ENCODE measurements at regions not wholly inside any gene's neighbourhood (a gene's known extent, or its start where the extent isn't known, plus 50 kb on each side); places are given as distances from the start of the nearest gene placed in this dataset.
"Not testable (repeated sequence)": the region's sequence is repeated elsewhere in the genome, so short reads cannot be mapped to it uniquely, and the experiment has no call there.

DNA sequence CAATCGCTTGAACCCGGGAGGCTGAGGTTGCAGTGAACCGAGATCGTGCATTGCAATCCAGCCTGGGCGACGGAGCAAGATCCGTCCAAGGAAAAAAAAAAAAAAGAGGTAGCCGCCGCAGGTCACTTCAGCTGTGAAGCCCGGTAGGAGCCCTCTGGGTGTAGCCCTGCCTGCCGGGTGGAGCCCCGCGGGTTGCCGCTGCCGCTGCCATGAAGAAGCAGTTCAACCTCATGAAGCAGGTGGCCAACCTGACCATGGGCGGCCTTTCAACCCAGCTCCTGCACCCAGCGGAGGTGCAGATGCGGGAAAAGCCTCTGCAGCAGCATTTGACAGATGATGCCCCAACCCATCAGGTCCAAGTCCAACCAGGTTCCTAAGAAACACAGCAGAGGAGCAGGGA lies 219.5 kb upstream of the SLC39A10 start (continued):
- TF ChIP-seq GLI4 (tag by site-specific recombination; IDR thresholded peaks at IDR 0.05) (no peak), ZNF132 (tag by site-specific recombination; IDR thresholded peaks at IDR 0.05; ENCODE audit: borderline replicate concordance) (no peak), PRDM2 (tag by site-specific recombination; IDR thresholded peaks at IDR 0.05; ENCODE audit: borderline replicate concordance) (no peak), ZNF792 (tag by site-specific recombination; IDR thresholded peaks at IDR 0.05) (no peak)

DNA sequence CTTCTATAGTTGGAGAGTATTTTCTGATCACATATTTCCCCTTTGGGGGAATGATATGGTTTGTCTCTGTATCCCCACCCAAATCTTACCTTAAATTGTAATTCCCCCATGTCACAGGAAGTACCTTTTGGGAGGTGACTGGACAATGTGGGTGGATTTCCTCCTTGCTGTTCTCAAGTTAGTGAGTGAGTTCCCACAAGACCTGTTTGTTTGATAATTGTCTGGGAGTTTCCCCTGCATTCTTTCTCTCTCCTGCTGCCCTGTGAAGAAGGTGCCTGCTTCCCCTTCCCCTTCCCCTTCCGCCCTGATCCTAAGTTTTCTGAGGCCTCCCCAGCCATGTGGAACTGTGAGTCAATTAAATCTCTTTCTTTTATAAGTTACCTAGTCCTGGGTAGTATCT lies 222.7 kb upstream of the SLC39A10 start:
- Histone ChIP-seq H3K9me3 (ENCODE audit: control insufficient read depth, insufficient read depth, low read depth, low read length) (no peaks in the 10 kb centered on the region), H3K36me3 (ENCODE audit: control insufficient read depth in 2 of 2, insufficient read depth in 1 of 2, low read length in 2 of 2) (no peaks in the 10 kb centered on the region), H3K4me1 (ENCODE audit: control insufficient read depth, insufficient read depth, low read length) (no peaks in the 10 kb centered on the region), H3K27ac (ENCODE audit: extremely low read depth, low read depth, low read length) (no peak overlapping the region), H3K4me3 (ENCODE audit: low read depth, low read length) (no peak overlapping the region)
- POLR2A ChIA-PET = no interaction called here
- TF ChIP-seq ZNF701 (tag by site-specific recombination; IDR thresholded peaks at IDR 0.05) (no peak), SETDB1 (IDR thresholded peaks at IDR 0.05; ENCODE audit: insufficient read length, low read length) (no peak), ZNF623 (tag by site-specific recombination; IDR thresholded peaks at IDR 0.05) (no peak), ZFP3 (tag by site-specific recombination; IDR thresholded peaks at IDR 0.05; ENCODE audit: low read depth) (no peak), ZNF404 (tag by site-specific recombination; IDR thresholded peaks at IDR 0.05) (no peak), MEIS1 (CRISPR knock-in tag; IDR thresholded peaks at IDR 0.05; ENCODE audit: borderline replicate concordance) (no peak), ZNF791 (tag by site-specific recombination; IDR thresholded peaks at IDR 0.05) (no peak), ZNF112 (tag by site-specific recombination; IDR thresholded peaks at IDR 0.05) (no peak), ZEB2 (tag by site-specific recombination; IDR thresholded peaks at IDR 0.05) (no peak), KLF16 (tag by site-specific recombination; IDR thresholded peaks at IDR 0.05) (no peak)
- TF ChIP-seq, protein P1, sequence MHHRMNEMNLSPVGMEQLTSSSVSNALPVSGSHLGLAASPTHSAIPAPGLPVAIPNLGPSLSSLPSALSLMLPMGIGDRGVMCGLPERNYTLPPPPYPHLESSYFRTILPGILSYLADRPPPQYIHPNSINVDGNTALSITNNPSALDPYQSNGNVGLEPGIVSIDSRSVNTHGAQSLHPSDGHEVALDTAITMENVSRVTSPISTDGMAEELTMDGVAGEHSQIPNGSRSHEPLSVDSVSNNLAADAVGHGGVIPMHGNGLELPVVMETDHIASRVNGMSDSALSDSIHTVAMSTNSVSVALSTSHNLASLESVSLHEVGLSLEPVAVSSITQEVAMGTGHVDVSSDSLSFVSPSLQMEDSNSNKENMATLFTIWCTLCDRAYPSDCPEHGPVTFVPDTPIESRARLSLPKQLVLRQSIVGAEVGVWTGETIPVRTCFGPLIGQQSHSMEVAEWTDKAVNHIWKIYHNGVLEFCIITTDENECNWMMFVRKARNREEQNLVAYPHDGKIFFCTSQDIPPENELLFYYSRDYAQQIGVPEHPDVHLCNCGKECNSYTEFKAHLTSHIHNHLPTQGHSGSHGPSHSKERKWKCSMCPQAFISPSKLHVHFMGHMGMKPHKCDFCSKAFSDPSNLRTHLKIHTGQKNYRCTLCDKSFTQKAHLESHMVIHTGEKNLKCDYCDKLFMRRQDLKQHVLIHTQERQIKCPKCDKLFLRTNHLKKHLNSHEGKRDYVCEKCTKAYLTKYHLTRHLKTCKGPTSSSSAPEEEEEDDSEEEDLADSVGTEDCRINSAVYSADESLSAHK (tag by site-specific recombination; IDR thresholded peaks at IDR 0.05) = no peak
- TF ChIP-seq, protein P2, sequence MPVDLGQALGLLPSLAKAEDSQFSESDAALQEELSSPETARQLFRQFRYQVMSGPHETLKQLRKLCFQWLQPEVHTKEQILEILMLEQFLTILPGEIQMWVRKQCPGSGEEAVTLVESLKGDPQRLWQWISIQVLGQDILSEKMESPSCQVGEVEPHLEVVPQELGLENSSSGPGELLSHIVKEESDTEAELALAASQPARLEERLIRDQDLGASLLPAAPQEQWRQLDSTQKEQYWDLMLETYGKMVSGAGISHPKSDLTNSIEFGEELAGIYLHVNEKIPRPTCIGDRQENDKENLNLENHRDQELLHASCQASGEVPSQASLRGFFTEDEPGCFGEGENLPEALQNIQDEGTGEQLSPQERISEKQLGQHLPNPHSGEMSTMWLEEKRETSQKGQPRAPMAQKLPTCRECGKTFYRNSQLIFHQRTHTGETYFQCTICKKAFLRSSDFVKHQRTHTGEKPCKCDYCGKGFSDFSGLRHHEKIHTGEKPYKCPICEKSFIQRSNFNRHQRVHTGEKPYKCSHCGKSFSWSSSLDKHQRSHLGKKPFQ (tag by site-specific recombination; IDR thresholded peaks at IDR 0.05) = no peak
- TF ChIP-seq, protein P3, sequence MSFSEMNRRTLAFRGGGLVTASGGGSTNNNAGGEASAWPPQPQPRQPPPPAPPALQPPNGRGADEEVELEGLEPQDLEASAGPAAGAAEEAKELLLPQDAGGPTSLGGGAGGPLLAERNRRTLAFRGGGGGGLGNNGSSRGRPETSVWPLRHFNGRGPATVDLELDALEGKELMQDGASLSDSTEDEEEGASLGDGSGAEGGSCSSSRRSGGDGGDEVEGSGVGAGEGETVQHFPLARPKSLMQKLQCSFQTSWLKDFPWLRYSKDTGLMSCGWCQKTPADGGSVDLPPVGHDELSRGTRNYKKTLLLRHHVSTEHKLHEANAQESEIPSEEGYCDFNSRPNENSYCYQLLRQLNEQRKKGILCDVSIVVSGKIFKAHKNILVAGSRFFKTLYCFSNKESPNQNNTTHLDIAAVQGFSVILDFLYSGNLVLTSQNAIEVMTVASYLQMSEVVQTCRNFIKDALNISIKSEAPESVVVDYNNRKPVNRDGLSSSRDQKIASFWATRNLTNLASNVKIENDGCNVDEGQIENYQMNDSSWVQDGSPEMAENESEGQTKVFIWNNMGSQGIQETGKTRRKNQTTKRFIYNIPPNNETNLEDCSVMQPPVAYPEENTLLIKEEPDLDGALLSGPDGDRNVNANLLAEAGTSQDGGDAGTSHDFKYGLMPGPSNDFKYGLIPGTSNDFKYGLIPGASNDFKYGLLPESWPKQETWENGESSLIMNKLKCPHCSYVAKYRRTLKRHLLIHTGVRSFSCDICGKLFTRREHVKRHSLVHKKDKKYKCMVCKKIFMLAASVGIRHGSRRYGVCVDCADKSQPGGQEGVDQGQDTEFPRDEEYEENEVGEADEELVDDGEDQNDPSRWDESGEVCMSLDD (tag by site-specific recombination; IDR thresholded peaks at IDR 0.05) = no peak
- TF ChIP-seq, protein P4, sequence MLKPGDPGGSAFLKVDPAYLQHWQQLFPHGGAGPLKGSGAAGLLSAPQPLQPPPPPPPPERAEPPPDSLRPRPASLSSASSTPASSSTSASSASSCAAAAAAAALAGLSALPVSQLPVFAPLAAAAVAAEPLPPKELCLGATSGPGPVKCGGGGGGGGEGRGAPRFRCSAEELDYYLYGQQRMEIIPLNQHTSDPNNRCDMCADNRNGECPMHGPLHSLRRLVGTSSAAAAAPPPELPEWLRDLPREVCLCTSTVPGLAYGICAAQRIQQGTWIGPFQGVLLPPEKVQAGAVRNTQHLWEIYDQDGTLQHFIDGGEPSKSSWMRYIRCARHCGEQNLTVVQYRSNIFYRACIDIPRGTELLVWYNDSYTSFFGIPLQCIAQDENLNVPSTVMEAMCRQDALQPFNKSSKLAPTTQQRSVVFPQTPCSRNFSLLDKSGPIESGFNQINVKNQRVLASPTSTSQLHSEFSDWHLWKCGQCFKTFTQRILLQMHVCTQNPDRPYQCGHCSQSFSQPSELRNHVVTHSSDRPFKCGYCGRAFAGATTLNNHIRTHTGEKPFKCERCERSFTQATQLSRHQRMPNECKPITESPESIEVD (tag by site-specific recombination; IDR thresholded peaks at IDR 0.05) = no peak
- CTCF ChIA-PET = no interaction called here

DNA sequence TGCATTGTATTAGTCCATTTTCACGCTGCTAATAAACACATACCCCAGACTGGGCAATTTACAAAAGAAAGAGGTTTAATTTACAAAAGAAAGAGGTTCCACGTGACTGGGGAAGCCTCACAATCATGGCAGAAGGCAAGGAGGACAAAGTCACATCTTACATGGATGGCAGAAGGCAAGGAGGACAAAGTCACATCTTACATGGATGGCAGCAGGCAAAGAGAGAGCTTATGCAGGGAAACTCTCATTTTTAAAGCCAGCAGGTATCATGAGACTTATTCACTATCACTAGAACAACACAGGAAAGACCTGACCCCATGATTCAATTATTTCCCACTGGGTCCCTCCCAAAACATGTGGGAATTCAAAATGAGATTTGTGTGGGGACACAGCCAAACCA lies 223.3 kb upstream of the SLC39A10 start:
- H3K36me3 ChIP-seq (ENCODE audit: control insufficient read depth in 2 of 2, insufficient read depth in 1 of 2, low read length in 2 of 2); POLR2A ChIA-PET; H3K9me3 ChIP-seq (ENCODE audit: control insufficient read depth, insufficient read depth, low read depth, low read length); H3K4me3 ChIP-seq (ENCODE audit: low read depth, low read length); H3K27ac ChIP-seq (ENCODE audit: extremely low read depth, low read depth, low read length); H3K4me1 ChIP-seq (ENCODE audit: control insufficient read depth, insufficient read depth, low read length): not testable (repeated sequence)
- CTCF ChIA-PET = interaction anchor here (0.5 kb wide), 1 partner anchor 17 kb away, joined by 3 read pairs; no protein-coding TSS in a partner anchor
